ENCODE measurements at regions not wholly inside any gene's neighbourhood (a gene's known extent, or its start where the extent isn't known, plus 50 kb on each side); places are given as distances from the start of the nearest gene placed in this dataset.

DNA sequence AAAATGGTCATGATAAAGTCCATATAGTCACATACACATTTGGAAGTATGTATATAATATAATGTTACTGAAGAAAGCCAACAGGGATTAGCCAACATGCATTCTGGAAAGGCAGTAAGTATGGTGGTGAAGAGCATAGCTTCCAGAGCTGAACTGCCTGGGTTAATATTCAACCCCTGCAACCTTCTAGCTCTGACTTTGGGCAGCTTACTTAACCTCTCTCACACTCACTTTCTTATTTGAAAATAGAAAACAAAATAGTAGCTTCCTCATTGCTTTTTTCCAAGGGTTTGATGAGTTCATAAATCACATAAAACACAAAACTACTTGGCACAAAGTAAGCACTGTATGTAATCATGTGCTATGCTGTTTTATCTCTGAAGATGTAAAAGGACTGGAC lies 216.4 kb downstream of the CHIC2 start:
- no peak overlapping the region for H2AFZ ChIP-seq (ENCODE audit: insufficient read depth, low read depth, low read length, poor library complexity, severe bottlenecking)
- no peaks in the 10 kb centered on the region for H3K4me1 Mint-ChIP-seq

DNA sequence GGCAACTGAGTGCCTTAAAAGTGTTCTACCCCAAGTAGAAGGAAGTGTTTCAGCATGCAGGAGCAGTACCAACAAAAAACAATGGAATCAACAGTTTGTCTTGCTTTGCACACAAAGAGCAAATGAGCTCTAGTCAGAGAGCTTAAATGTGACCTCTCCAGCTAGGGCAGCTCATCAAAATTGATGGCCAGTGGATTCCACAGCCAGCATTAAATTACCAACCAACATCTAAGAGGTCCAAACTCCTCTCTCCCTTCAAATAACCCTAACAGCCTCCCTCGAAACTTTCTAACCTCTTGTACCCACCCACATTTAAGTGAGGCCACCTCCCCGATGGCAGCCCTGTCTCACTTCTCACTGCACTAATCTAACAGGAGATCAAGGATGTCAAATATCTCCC lies 219.9 kb downstream of the CHIC2 start:
- no peak overlapping the region for H3K27ac ChIP-seq (ENCODE audit: low read depth in 1 of 2, low read length in 2 of 2)
- TF ChIP-seq, protein P1, sequence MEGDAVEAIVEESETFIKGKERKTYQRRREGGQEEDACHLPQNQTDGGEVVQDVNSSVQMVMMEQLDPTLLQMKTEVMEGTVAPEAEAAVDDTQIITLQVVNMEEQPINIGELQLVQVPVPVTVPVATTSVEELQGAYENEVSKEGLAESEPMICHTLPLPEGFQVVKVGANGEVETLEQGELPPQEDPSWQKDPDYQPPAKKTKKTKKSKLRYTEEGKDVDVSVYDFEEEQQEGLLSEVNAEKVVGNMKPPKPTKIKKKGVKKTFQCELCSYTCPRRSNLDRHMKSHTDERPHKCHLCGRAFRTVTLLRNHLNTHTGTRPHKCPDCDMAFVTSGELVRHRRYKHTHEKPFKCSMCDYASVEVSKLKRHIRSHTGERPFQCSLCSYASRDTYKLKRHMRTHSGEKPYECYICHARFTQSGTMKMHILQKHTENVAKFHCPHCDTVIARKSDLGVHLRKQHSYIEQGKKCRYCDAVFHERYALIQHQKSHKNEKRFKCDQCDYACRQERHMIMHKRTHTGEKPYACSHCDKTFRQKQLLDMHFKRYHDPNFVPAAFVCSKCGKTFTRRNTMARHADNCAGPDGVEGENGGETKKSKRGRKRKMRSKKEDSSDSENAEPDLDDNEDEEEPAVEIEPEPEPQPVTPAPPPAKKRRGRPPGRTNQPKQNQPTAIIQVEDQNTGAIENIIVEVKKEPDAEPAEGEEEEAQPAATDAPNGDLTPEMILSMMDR (IDR thresholded peaks at IDR 0.05), result no peak
- Mint-ChIP-seq H3K9me3 (peaks cover 0 to 2% (median 0%) of the 10 kb centered on the region in 7 donors), H3K4me1 (no peaks in the 10 kb centered on the region), H3K36me3 (no peaks in the 10 kb centered on the region), H3K27me3 (ENCODE audit: low read depth in 3 of 3) (peaks cover 0 to 1% (median 0%) of the 10 kb centered on the region in 3 donors), H3K4me3 (no peak overlapping the region), H3K27ac (no peak overlapping the region)
- no peak for DNase-seq
- 96% methylated on average over 2 of the region's 2 CpGs for WGBS (ENCODE audit: insufficient coverage)
- no peak overlapping the region for H3K9ac ChIP-seq (ENCODE audit: insufficient read depth, low read length, poor library complexity, severe bottlenecking)
- H3K79me2 ChIP-seq (ENCODE audit: insufficient read depth, low read length), result no peaks in the 10 kb centered on the region
- intact Hi-C loops (cut with micrococcal nuclease), result no loop called here
- H3K27me3 ChIP-seq (ENCODE audit: control insufficient read depth in 2 of 2, insufficient read depth in 2 of 2, low read length in 2 of 2), result no peaks in the 10 kb centered on the region
- H2AFZ ChIP-seq (ENCODE audit: insufficient read depth, low read depth, low read length, poor library complexity, severe bottlenecking), result no peak overlapping the region
- H4K20me1 ChIP-seq (ENCODE audit: insufficient read depth, low read length), result no peaks in the 10 kb centered on the region
- H3K4me2 ChIP-seq (replicated peaks; ENCODE audit: extremely low read depth, low read length, poor library complexity, severe bottlenecking), result no peak overlapping the region
- H3K4me1 ChIP-seq (ENCODE audit: control insufficient read depth in 1 of 2, insufficient read depth in 2 of 2, low read length in 2 of 2), result no peaks in the 10 kb centered on the region
- H3K36me3 ChIP-seq (replicated peaks in 1 of 2; ENCODE audit: control insufficient read depth in 1 of 2, insufficient read depth in 2 of 2, low read length in 2 of 2), result no peaks in the 10 kb centered on the region
- H3K9me3 ChIP-seq (replicated peaks in 1 of 2; ENCODE audit: control insufficient read depth in 1 of 2, insufficient read depth in 1 of 2, low read length in 2 of 2), result no peaks in the 10 kb centered on the region
- H3K4me3 ChIP-seq (replicated peaks in 1 of 3; ENCODE audit: low read depth in 2 of 3, low read length in 3 of 3), result no peak overlapping the region

More for the DNA sequence above, 216.4 kb downstream of the CHIC2 start:
- Mint-ChIP-seq H3K27me3 (ENCODE audit: low read depth in 3 of 3) (peaks cover 0 to 1% (median 0%) of the 10 kb centered on the region in 3 donors), H3K9me3 (no peaks in the 10 kb centered on the region), H3K36me3 (no peaks in the 10 kb centered on the region), H3K4me3 (no peak overlapping the region), H3K27ac (no peak overlapping the region)
- Histone ChIP-seq H4K20me1 (ENCODE audit: insufficient read depth, low read length) (no peaks in the 10 kb centered on the region), H3K9ac (ENCODE audit: insufficient read depth, low read length, poor library complexity, severe bottlenecking) (no peak overlapping the region), H3K9me3 (replicated peaks in 1 of 2; ENCODE audit: control insufficient read depth in 1 of 2, insufficient read depth in 1 of 2, low read length in 2 of 2) (no peaks in the 10 kb centered on the region), H3K27ac (ENCODE audit: low read depth in 1 of 2, low read length in 2 of 2) (no peak overlapping the region), H3K79me2 (ENCODE audit: insufficient read depth, low read length) (no peaks in the 10 kb centered on the region), H3K36me3 (replicated peaks in 1 of 2; ENCODE audit: control insufficient read depth in 1 of 2, insufficient read depth in 2 of 2, low read length in 2 of 2) (no peaks in the 10 kb centered on the region), H3K4me2 (replicated peaks; ENCODE audit: extremely low read depth, low read length, poor library complexity, severe bottlenecking) (no peak overlapping the region), H3K4me1 (ENCODE audit: control insufficient read depth in 1 of 2, insufficient read depth in 2 of 2, low read length in 2 of 2) (no peaks in the 10 kb centered on the region), H3K27me3 (ENCODE audit: control insufficient read depth in 2 of 2, insufficient read depth in 2 of 2, low read length in 2 of 2) (no peaks in the 10 kb centered on the region), H3K4me3 (replicated peaks in 1 of 3; ENCODE audit: low read depth in 2 of 3, low read length in 3 of 3) (no peak overlapping the region)
- DNase-seq, result no peak
- TF ChIP-seq, protein P1 (IDR thresholded peaks at IDR 0.05), result no peak
- intact Hi-C loops (cut with micrococcal nuclease), result no loop called here

All from CD14-positive monocyte (primary cell).